Natural killer cell (primary cell): ENCODE measurements at regions not wholly inside any gene's neighbourhood (a gene's known extent, or its start where the extent isn't known, plus 50 kb on each side); places are given as distances from the start of the nearest gene placed in this dataset.

Experiments
- ATAC-seq, 3 donors: fragments of 150-1000 bp in 2 of 3; fragments of 200-7000 bp in 1 of 3; cut with Tn5 transposase; 1 replicate in 1 of 3; 2 replicates in 2 of 3; pipeline ENCODE4 v1.10.0; 2021; ENCODE audit warnings: mild to moderate bottlenecking in 2 of 3, moderate library complexity in 2 of 3
- DNase-seq, 2 donors: peaks; one replicate each; pipeline versions ENCODE4 v3.0.0 to v3.0.0-alpha.2; 2013 to 2021; ENCODE audit warnings: mixed read lengths in 1 of 2
- H3K27ac ChIP-seq: one replicate; pipeline ENCODE4 v1.5.1; 2013; ENCODE audit warnings: mild to moderate bottlenecking, low read length
- H3K27me3 ChIP-seq: one replicate; pipeline ENCODE4 v1.6.1; 2013; ENCODE audit warnings: low read length; ENCODE audit not compliant: control insufficient read depth, insufficient read depth
- H3K36me3 ChIP-seq: one replicate; pipeline ENCODE4 v1.6.1; 2013; ENCODE audit warnings: low read length; ENCODE audit not compliant: control insufficient read depth, insufficient read depth
- H3K4me1 ChIP-seq: one replicate; pipeline ENCODE4 v1.6.1; 2013; ENCODE audit warnings: low read length; ENCODE audit not compliant: control insufficient read depth, insufficient read depth
- H3K4me3 ChIP-seq: one replicate; pipeline ENCODE4 v1.5.1; 2013; ENCODE audit warnings: low read length
- H3K9me3 ChIP-seq: one replicate; pipeline ENCODE4 v1.6.1; 2013; ENCODE audit warnings: low read length; ENCODE audit not compliant: control insufficient read depth, insufficient read depth
- H3K27ac Mint-ChIP-seq, 2 donors: one replicate each; pipeline ENCODE4 v1.8.0; 2022; ENCODE audit warnings: mild to moderate bottlenecking in 2 of 2, mixed read lengths in 2 of 2, moderate library complexity in 1 of 2
- H3K27me3 Mint-ChIP-seq, 2 donors: one replicate each; pipeline ENCODE4 v1.8.0; 2022; ENCODE audit warnings: low read depth in 2 of 2, mixed read lengths in 2 of 2
- H3K36me3 Mint-ChIP-seq: one replicate; pipeline ENCODE4 v1.8.0; 2022; ENCODE audit warnings: mixed read lengths
- H3K4me1 Mint-ChIP-seq, 2 donors: one replicate each; pipeline ENCODE4 v1.8.0; 2022; ENCODE audit warnings: mixed read lengths in 2 of 2
- H3K4me3 Mint-ChIP-seq: one replicate; pipeline ENCODE4 v1.8.0; 2022; ENCODE audit warnings: mild to moderate bottlenecking, moderate library complexity, mixed read lengths
- H3K9me3 Mint-ChIP-seq, 2 donors: one replicate each; pipeline ENCODE4 v1.8.0; 2022; ENCODE audit warnings: mixed read lengths in 2 of 2
- WGBS: methylation state at CpG from one replicate; pipeline ENCODE4 v1.1.7; 2013; ENCODE audit warnings: missing lambda C conversion rate; ENCODE audit not compliant: insufficient coverage; 5-methylcytosine and 5-hydroxymethylcytosine counted together
- intact Hi-C: fragments of 100-400 bp; cut with micrococcal nuclease; formaldehyde crosslinking; loops from one replicate; pipeline ENCODE4 v1.14.2; 2022
- TF ChIP-seq, protein P1 (sequence below): fragments of 200-600 bp; IDR thresholded peaks from one replicate; pipeline ENCODE4 v1.8.0; 2022; ENCODE audit warnings: antibody characterized with exemption

DNA sequence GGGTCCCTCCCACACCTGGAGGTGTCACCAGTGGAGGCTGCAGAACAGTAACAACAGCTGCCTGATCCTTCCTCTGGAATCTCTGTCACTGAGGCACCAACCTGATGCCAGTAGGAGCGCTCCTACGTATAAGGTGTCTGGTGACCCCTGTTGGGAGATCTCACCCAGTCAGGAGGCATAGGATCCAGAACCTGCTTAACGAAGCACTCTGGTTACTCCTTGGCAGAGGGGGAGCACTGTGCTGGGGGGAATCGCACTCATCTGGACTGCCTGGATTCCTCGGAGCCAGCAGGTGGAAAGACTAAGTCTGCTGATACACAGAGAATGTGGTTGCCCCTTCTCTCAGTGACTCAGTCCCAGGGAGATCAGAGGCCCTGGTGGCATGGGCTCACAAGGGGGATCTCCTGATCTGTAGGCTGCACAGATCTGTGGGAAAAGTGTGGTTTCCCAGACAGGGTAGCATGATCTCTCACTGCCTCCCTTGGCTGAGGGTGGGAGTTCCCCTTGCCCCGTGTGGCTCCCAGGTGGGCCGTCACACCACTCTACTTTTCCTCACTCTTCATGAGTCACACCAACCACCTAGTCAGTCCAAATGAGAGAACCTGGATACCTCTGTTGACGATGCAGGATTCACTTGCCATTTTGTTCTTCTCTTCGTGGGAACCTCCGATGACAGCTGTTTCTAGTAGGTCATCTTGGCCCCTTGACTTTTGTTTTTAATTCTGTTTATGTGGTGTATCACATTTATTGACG, 305.9 kb downstream of the IDS start:
- Mint-ChIP-seq H3K36me3 (no peaks in the 10 kb centered on the region), H3K27ac (no peak overlapping the region), H3K4me3 (no peak overlapping the region), H3K27me3 (no peaks in the 10 kb centered on the region), H3K4me1 (no peaks in the 10 kb centered on the region), H3K9me3 (peaks cover 3 to 4% of the 10 kb centered on the region in 2 donors)
- Histone ChIP-seq H3K9me3 (no peaks in the 10 kb centered on the region), H3K36me3 (no peaks in the 10 kb centered on the region), H3K4me3 (no peak overlapping the region), H3K27me3 (no peaks in the 10 kb centered on the region), H3K4me1 (no peaks in the 10 kb centered on the region), H3K27ac (no peak overlapping the region)
- TF ChIP-seq, protein P1, sequence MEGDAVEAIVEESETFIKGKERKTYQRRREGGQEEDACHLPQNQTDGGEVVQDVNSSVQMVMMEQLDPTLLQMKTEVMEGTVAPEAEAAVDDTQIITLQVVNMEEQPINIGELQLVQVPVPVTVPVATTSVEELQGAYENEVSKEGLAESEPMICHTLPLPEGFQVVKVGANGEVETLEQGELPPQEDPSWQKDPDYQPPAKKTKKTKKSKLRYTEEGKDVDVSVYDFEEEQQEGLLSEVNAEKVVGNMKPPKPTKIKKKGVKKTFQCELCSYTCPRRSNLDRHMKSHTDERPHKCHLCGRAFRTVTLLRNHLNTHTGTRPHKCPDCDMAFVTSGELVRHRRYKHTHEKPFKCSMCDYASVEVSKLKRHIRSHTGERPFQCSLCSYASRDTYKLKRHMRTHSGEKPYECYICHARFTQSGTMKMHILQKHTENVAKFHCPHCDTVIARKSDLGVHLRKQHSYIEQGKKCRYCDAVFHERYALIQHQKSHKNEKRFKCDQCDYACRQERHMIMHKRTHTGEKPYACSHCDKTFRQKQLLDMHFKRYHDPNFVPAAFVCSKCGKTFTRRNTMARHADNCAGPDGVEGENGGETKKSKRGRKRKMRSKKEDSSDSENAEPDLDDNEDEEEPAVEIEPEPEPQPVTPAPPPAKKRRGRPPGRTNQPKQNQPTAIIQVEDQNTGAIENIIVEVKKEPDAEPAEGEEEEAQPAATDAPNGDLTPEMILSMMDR = no peak
- WGBS = 89% methylated on average over 10 of the region's 11 CpGs
- intact Hi-C loops = no loop called here
- DNase-seq (no peak), ATAC-seq (no peak)

DNA sequence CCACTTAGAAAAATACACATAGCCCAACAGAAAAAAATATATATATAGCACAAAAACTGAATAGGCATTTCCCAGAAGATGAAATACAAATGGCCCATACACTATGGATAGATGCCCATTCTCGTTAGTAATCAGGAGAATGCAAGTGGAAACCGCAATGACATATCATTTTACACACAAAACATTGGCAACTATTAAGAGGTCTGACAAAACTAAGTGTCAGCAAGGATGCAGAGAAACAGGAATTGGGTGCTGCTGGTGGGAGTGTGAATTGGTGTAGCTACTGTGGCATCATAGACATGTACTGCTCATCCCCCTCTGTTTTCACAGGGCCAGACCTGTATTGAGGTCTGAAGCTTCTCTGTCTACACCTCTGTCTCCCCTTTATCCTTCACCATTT, 320.0 kb downstream of the IDS start:
- Mint-ChIP-seq H3K36me3 (no peaks in the 10 kb centered on the region), H3K9me3 (no peaks in the 10 kb centered on the region), H3K4me3 (no peak overlapping the region), H3K27ac (no peak overlapping the region), H3K4me1 (no peaks in the 10 kb centered on the region), H3K27me3 (no peaks in the 10 kb centered on the region)
- TF ChIP-seq, protein P1 = no peak
- DNase-seq = no peak
- Histone ChIP-seq H3K27me3 (no peaks in the 10 kb centered on the region), H3K4me3 (no peak overlapping the region), H3K36me3 (no peaks in the 10 kb centered on the region), H3K9me3 (no peaks in the 10 kb centered on the region), H3K27ac (no peak overlapping the region), H3K4me1 (no peaks in the 10 kb centered on the region)
- intact Hi-C loops = no loop called here
- no peak for ATAC-seq
- WGBS = no CpG with 5 or more reads among the region's 2 CpGs

DNA sequence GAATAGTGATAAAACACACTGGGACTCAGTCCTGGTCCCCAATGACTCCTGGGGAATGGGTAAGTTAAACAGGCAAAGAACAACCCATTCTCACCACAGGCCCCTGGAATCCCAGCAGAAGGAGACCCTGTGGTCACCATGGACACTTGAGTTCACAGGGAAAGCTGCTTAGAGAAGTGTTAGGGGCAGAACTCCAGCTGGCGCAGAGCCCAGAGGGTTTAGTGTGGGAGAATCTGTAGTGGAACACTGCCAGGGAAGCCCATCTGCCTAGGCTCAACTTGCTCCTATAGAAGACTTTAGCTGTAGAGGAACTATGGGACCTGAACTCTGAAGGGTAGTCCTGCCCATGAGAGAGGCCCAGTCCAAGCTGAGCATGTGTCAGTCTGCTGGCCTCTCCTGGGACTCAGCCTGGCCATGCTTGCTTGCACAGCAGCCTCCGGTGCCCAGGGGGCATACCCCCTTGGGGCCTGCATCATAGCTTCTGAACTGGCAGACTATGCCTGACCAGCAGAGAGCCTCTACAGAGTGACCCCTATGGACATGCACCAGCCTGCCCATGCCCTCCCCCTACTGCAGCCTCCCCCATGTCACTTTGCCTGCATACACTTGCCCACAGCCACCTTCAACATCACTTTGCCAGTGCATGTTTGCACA, 343.5 kb downstream of the IDS start:
- H3K4me1 ChIP-seq = no peaks in the 10 kb centered on the region
- DNase-seq (no peak), ATAC-seq (no peak)
- Mint-ChIP-seq H3K27ac (no peak overlapping the region), H3K4me1 (no peaks in the 10 kb centered on the region), H3K9me3 (peaks cover 2 to 5% of the 10 kb centered on the region in 2 donors), H3K27me3 (no peaks in the 10 kb centered on the region), H3K36me3 (no peaks in the 10 kb centered on the region), H3K4me3 (no peak overlapping the region)
- no peak overlapping the region for H3K4me3 ChIP-seq
- no peaks in the 10 kb centered on the region for H3K9me3 ChIP-seq
- H3K27ac ChIP-seq = no peak overlapping the region
- no peaks in the 10 kb centered on the region for H3K36me3 ChIP-seq
- no peaks in the 10 kb centered on the region for H3K27me3 ChIP-seq
- WGBS = 97% methylated on average over 2 of the region's 2 CpGs
- intact Hi-C loops = no loop called here
- TF ChIP-seq, protein P1 = no peak
